Fibroblast of peridontal ligament (primary cell): ENCODE measurements at regions not wholly inside any gene's neighbourhood (a gene's known extent, or its start where the extent isn't known, plus 50 kb on each side); places are given as distances from the start of the nearest gene placed in this dataset.

Experiments
- DNase-seq: peaks from one replicate; pipeline ENCODE4 v3.0.0-alpha.2; 2010; ENCODE audit errors: extremely low read depth

- no peak for DNase-seq
Observed at GRCh38 chr14:98816195-98816594, 455.8 kb downstream of the BCL11B start.

DNA sequence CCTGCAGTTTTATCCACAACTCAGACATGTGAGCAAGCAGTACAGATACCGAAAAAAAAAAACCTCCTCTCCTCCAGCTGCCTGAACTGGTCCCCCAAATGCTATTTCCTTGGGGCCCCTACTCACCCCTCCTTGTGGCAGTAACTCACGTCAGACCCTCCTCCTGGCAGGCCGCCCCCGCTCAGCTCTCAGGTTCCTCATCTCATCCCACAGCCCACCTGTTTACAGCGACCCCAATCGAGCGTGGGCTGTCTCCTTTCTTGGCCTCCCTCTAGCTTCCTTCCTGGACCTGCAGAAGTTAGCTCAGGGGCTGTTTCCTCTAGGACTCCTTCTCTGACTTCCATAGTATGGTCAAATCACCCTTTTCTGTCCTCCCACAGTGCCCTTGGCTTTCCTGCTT lies 455.3 kb downstream of the BCL11B start:
- no peak for DNase-seq

- DNase-seq = no peak
Observed at GRCh38 chr14:98819132-98819866, 452.7 kb downstream of the BCL11B start.

DNA sequence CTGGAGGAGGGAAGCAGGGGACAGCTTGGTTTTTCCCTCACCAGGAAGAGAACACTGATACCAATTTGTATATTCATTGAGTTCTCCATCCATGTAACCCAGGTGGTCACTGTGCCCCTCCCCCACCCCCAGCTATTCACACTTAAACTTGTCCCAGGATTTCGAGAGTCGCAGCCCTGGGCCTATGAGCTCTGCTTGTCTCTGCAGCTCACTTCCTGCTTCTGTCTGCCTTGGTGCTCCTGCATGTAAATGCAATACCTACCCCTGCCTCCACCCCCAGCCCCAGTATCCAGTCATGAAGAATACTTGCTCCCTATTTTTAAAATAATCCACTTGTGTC lies 452.2 kb downstream of the BCL11B start:
- DNase-seq = no peak

- DNase-seq = no peak
Observed at GRCh38 chr14:98822917-98823316, 449.1 kb downstream of the BCL11B start.

GRCh38 chr14:98826618-98827017 lies 445.4 kb downstream of the BCL11B start:
- no peak for DNase-seq

GRCh38 chr14:98834119-98834518 lies 437.9 kb downstream of the BCL11B start:
- DNase-seq = no peak

DNA sequence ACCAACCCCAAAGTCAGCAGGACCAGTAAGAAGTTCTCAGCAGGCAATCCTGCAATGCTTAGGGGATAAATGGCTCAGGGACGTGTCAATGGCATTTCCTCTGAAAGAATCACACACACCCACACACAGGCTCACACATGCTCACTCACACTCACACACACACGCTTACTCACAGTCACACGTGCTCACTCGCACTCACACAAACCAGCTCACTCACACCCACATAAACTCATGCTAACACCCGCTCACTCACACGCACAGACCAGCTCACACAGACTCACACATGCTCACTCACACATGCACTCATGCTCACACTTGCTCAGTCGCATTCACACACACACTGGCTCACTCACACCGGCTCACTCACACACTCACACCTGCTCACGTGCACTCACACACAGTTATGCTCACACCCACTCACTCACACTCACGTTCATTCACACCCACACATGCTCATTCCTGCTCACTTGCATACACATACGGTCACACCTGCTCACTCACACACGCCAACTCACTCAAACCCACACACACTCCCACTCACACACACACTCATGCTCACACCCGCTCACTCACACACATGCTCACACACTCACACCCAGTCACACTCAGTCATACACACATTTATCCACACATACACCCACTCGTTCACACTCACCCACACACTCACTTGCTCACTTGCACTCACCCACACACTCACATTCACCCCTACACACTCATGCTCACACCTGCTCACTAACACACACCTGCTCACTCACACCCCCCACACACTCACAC lies 436.8 kb downstream of the BCL11B start:
- no peak for DNase-seq

GRCh38 chr14:98835825-98836100 lies 436.2 kb downstream of the BCL11B start:
- DNase-seq = no peak

DNA sequence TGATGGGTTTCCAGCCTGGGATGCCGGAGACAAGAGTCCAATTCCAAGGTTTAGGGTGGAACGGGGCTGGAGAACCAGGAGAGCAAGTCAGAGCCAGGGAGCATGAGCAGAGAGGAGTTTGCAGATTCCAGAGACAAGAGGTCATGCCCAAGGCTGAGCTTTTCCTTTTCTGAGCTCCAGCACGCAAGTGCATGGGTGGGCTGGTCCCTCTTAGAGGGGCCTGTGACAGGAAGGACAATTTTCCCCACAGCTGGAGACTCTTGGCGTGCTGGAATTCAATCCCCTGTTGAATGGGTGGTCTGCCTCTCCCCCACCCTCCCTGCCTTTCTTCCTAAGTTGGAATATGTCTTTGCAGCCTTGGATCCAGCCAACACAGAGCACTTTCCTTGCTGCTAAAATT lies 431.9 kb downstream of the BCL11B start:
- DNase-seq = no peak

- no peak for DNase-seq
Observed at GRCh38 chr14:98840511-98840910, 431.5 kb downstream of the BCL11B start.

DNA sequence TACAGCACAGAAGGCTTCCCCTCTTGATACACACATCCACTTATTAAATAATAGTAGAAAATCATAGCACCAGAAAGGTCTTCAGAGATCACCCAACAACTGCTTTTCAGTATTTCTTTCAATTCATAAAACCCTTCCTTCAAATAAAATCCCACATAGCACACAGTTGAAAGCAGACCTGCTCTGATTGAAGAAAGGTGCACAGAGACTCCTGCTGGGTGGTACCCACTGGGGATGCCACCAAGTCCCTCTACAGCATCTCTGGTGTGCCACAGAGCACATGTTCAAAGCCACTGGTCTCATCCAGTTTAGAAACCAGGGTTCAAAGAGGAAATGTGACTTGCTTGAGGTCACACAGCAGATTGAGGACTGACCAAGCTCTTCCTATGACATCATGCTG lies 427.5 kb downstream of the BCL11B start:
- DNase-seq = no peak

- DNase-seq = no peak
Observed at GRCh38 chr14:98847521-98848468, 424.2 kb downstream of the BCL11B start.

GRCh38 chr14:98853063-98853729 lies 418.8 kb downstream of the BCL11B start:
- DNase-seq = no peak

- no peak for DNase-seq
Observed at GRCh38 chr14:98855926-98856715, 415.9 kb downstream of the BCL11B start.

DNA sequence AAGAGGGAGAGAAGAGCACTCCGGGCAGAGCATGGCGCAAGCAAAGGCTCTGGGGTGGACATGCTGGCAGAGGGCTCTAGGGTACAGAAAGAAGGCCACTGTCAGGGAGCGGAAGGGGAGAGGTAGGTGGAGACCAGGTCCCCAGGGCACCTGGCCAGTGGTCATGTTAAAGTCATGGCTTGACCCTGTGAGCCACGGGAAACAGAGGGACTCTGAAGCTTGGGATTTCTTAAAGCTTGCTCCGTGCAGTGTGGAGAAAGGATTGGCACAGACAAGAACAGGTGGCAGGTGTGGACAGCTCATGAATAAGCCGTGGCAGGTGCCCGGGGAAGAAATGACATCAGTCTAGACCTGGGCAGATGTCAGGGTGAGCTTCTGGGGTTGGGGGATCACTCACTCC lies 413.8 kb downstream of the BCL11B start:
- no peak for DNase-seq

DNA sequence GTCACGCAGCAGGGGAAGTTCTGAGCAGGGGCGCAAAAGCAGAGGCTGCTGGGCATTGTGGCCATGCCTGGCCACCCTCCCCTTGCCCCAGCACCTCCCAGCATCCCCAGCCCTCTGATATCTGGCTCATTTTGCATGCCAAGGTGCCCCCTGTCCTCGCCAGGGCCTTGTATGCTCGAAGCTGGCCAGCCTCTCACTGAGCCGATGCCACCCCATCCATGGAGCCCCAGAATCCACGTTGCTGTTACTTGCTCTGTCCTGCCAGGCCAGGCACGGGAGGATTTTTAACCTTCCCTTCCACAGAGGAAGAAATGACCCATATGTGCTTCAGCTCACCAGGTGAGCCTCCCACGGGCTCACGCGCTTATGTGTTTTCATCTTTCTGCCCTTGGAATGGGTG lies 413.4 kb downstream of the BCL11B start:
- no peak for DNase-seq

DNA sequence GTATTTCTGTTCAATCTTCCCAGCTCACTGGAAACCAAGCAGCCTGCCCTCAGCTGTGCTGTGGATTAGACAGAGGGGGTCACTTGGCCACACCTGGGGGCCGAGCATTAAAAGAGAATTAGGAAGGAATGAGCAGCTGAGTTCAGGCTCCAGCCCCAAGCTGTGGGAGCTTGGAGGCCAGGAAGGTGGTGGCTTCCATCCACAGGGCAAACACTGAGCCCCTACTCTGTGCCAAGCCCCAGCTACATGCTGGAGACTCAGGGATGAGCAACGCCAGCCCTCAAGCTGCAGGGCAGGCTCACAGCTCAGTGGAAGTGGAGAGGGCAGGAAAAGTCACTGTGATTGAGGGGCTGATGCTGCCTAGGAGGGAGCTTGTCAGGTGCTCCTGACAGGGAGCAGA lies 412.7 kb downstream of the BCL11B start:
- no peak for DNase-seq

DNA sequence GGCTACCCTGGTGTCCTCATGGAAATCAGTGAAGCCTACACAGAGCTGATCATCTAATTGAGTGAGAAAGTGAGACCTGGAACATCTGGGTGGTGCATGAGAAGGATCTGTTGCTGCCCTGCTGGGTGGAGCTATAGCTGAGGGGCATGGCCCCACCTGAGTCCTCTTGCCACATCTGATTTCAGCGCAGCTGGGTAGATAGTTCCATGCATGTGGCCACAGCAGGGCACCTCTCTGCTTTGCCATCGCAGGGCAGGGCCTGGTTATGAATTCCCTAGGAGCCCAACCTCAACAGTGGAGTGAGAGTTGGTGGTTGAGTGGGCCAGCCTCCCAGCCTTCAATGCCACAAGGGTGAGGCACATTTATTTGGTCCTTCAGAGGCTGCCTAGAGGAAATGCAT lies 407.8 kb downstream of the BCL11B start:
- DNase-seq = no peak

- no peak for DNase-seq
Observed at GRCh38 chr14:98867146-98867545, 404.9 kb downstream of the BCL11B start.

- no peak for DNase-seq
Observed at GRCh38 chr14:98867726-98868125, 404.3 kb downstream of the BCL11B start.
